ENCODE measurements at regions not wholly inside any gene's neighbourhood (a gene's known extent, or its start where the extent isn't known, plus 50 kb on each side); places are given as distances from the start of the nearest gene placed in this dataset.

DNA sequence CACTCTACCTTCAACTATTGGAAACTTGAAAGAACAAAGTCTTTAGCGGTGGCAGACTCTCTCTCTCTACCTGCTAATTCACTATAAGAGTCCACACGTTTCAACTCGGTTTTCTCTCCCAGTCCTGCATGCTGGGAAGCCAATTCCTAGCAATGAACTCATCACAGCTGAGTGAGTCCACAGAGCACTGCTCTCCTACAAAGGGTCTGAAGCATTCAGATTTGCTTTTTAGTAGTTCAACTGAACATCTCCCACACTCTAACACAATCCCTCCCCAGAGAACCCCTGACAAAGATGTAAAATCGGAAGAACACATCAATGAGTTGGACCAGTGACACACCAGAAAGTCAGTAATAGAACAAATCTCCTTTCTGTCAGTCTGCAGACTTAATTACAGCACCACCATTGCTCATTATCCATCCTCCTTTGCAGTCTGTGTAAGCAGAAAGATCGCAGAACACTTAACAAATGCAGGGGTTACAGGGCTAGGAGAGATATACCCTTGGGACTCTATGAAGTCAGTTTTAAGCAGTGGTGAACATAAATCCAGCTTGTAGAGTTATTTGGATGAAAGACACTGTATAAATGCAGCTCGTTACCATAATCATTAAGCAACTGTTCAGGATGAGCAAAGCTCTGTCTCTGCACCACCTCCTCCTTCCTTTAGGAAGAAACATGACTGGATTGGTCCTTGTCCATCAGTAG lies 353.4 kb upstream of the GRIA1 start:
- TF ChIP-seq, protein P1, sequence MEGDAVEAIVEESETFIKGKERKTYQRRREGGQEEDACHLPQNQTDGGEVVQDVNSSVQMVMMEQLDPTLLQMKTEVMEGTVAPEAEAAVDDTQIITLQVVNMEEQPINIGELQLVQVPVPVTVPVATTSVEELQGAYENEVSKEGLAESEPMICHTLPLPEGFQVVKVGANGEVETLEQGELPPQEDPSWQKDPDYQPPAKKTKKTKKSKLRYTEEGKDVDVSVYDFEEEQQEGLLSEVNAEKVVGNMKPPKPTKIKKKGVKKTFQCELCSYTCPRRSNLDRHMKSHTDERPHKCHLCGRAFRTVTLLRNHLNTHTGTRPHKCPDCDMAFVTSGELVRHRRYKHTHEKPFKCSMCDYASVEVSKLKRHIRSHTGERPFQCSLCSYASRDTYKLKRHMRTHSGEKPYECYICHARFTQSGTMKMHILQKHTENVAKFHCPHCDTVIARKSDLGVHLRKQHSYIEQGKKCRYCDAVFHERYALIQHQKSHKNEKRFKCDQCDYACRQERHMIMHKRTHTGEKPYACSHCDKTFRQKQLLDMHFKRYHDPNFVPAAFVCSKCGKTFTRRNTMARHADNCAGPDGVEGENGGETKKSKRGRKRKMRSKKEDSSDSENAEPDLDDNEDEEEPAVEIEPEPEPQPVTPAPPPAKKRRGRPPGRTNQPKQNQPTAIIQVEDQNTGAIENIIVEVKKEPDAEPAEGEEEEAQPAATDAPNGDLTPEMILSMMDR (IDR thresholded peaks at IDR 0.05; ENCODE audit: insufficient read depth, low read depth, low read length), result no peak
- no peak for TF ChIP-seq EZH2 (IDR thresholded peaks at IDR 0.05; ENCODE audit: insufficient read depth, low read length)

Measured in astrocyte (in vitro differentiated cells and primary cell).